Suprapubic skin (tissue), 3 donors: ENCODE measurements at regions not wholly inside any gene's neighbourhood (a gene's known extent, or its start where the extent isn't known, plus 50 kb on each side); places are given as distances from the start of the nearest gene placed in this dataset.

Source experiments
- CTCF ChIP-seq, 2 donors: fragments of 200-600 bp in 1 of 2; fragments of 450-650 bp in 1 of 2; sonication (generic) in 1 of 2; IDR thresholded peaks; one replicate each; pipeline ENCODE4 v1.5.1; 2016 to 2019; ENCODE audit warnings: antibody characterized with exemption in 2 of 2, mild to moderate bottlenecking in 1 of 2, moderate library complexity in 1 of 2
- POLR2A ChIP-seq, 2 donors: fragments of 450-650 bp; IDR thresholded peaks; one replicate each; pipeline ENCODE4 v1.6.1; 2017; ENCODE audit warnings: antibody characterized with exemption in 2 of 2, mild to moderate bottlenecking in 2 of 2, moderate library complexity in 2 of 2

- TF ChIP-seq POLR2A (IDR thresholded peaks at IDR 0.05) (no peak), CTCF (IDR thresholded peaks at IDR 0.05) (no peak)
These were observed 58.1 kb upstream of the MTAP start for GRCh38 chr9:21744320-21744719.
